SK-N-SH (cell line): ENCODE measurements at regions not wholly inside any gene's neighbourhood (a gene's known extent, or its start where the extent isn't known, plus 50 kb on each side); places are given as distances from the start of the nearest gene placed in this dataset.

Source experiments
- CTCF ChIP-seq: fragments of 200-600 bp; sonication (generic); IDR thresholded peaks from 2 replicates; pipeline ENCODE4 v1.6.1; 2017; ENCODE audit warnings: antibody characterized with exemption, mild to moderate bottlenecking, moderate library complexity
- EP300 ChIP-seq, 2 experiments: IDR thresholded peaks; 2 replicates each; pipeline versions ENCODE4 v1.4.0 to v1.6.1; 2012; ENCODE audit warnings: borderline replicate concordance in 1 of 2, low read depth in 1 of 2, low read length in 1 of 2
- MXI1 ChIP-seq: IDR thresholded peaks from 2 replicates; pipeline ENCODE4 v1.6.1; 2012; ENCODE audit warnings: mild to moderate bottlenecking, low read depth, low read length, improper control_type of control experiment
- NFIC ChIP-seq: IDR thresholded peaks from 2 replicates; pipeline ENCODE4 v1.4.0; 2012; ENCODE audit warnings: borderline replicate concordance
- POLR2AphosphoS5 ChIP-seq: IDR thresholded peaks from 2 replicates; pipeline ENCODE4 v1.6.1; 2012; ENCODE audit warnings: low read depth, low read length
- ZBTB33 ChIP-seq: IDR thresholded peaks from 2 replicates; pipeline ENCODE4 v1.4.0; 2012; ENCODE audit warnings: low read depth, borderline replicate concordance

- TF ChIP-seq POLR2AphosphoS5 (no peak), ZBTB33 (no peak), CTCF (no peak), NFIC (no peak), MXI1 (no peak), EP300 (IDR thresholded peaks at IDR 0.05; ENCODE audit: borderline replicate concordance in 1 of 2, low read depth in 1 of 2, low read length in 1 of 2) (no peak)
Measured at GRCh38 chrX:94722578-94722977, 1048.6 kb downstream of the FAM133A start.
